Uterus (tissue), 2 donors: ENCODE measurements at regions not wholly inside any gene's neighbourhood (a gene's known extent, or its start where the extent isn't known, plus 50 kb on each side); places are given as distances from the start of the nearest gene placed in this dataset.

Source experiments
- CTCF ChIP-seq, 4 experiments: fragments of 200-600 bp in 2 of 4; fragments of 450-650 bp in 2 of 4; sonication (generic) in 2 of 4; IDR thresholded peaks; one replicate each; pipeline ENCODE4 v1.5.1; 2016 to 2019; ENCODE audit warnings: antibody characterized with exemption in 4 of 4, mild to moderate bottlenecking in 2 of 4, moderate library complexity in 1 of 4
- POLR2A ChIP-seq, 2 donors: fragments of 450-650 bp; IDR thresholded peaks; one replicate each; pipeline ENCODE4 v1.6.1; 2016; ENCODE audit warnings: antibody characterized with exemption in 2 of 2, mild to moderate bottlenecking in 1 of 2, moderate library complexity in 1 of 2

DNA sequence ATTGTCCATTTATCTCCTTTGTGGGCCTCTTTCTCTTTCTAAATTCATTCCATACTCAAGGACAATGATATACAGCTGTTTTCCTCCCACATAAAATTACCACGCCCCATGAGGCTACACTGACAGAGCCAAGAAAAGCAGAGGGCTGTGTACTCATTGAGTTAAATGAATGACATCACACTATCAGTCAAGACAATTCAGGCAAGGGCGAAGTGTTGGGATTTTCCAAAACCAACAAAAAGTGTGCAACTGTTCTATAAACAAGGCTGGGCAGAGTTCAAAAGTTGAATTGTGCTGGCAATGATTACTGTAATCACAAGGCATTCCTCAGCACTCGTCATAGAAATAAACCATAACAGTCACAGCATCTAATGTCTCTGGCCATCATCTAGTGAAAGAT is 799.6 kb upstream of the DIAPH2 start:
- TF ChIP-seq CTCF (IDR thresholded peaks at IDR 0.05) (no peak), POLR2A (IDR thresholded peaks at IDR 0.05) (no peak)
